ENCODE measurements at regions not wholly inside any gene's neighbourhood (a gene's known extent, or its start where the extent isn't known, plus 50 kb on each side); places are given as distances from the start of the nearest gene placed in this dataset.
"Not testable (repeated sequence)": the region's sequence is repeated elsewhere in the genome, so short reads cannot be mapped to it uniquely, and the experiment has no call there.

DNA sequence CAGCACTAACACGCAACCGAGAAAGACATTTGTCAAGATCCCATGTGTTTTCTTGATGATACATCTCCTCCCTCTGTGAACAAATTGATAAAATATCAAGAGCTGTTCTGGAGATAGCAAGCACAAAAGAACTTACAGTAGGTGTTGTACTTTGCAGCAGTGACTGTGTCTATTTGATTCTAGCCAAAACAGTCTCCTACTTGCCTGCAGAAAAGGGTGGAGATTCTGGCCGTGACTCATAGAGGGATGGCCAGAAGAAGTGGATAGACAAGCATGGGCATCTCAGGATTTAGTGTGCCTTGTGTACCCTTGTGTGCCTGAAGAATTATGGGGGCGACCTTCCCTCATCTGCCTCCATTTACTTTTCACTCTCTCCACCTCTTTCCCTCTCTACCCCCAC, 458.4 kb upstream of the LRRC7 start:
- Histone ChIP-seq H3K9me3 (ENCODE audit: low read length) (no peaks in the 10 kb centered on the region), H3K9me2 (ENCODE audit: insufficient read depth, low read length) (no peaks in the 10 kb centered on the region), H3K27ac (ENCODE audit: low read length) (no peak overlapping the region), H3K27me3 (ENCODE audit: insufficient read depth, low read depth, low read length) (no peaks in the 10 kb centered on the region), H3K79me2 (replicated peaks; ENCODE audit: insufficient read depth, low read length) (no peaks in the 10 kb centered on the region), H3K4me3 (ENCODE audit: low read length) (no peak overlapping the region), H3K36me3 (ENCODE audit: insufficient read depth, low read length) (no peaks in the 10 kb centered on the region), H3K9ac (ENCODE audit: low read length) (no peak overlapping the region), H2AFZ (ENCODE audit: low read depth, low read length) (no peak overlapping the region), H4K20me1 (ENCODE audit: insufficient read depth) (no peaks in the 10 kb centered on the region), H3F3A (ENCODE audit: insufficient read depth, low read length, poor library complexity, severe bottlenecking) (no peaks in the 10 kb centered on the region), H3K4me2 (ENCODE audit: low read length) (no peak overlapping the region)
- TF ChIP-seq POLR2AphosphoS5 (IDR thresholded peaks at IDR 0.05) (no peak), EP300 (conservative IDR thresholded peaks at IDR 0.05; ENCODE audit: poor library complexity, severe bottlenecking) (no peak), TAF1 (IDR thresholded peaks at IDR 0.05; ENCODE audit: low read depth) (no peak), SMC3 (conservative IDR thresholded peaks at IDR 0.05; ENCODE audit: poor library complexity) (no peak), EZH2 (IDR thresholded peaks at IDR 0.05; ENCODE audit: borderline replicate concordance, insufficient read depth, low read length, poor library complexity, severe bottlenecking) (no peak), MXI1 (conservative IDR thresholded peaks at IDR 0.05; ENCODE audit: poor library complexity, severe bottlenecking) (no peak), RAD21 (conservative IDR thresholded peaks at IDR 0.05) (no peak), CTCF (IDR thresholded peaks at IDR 0.05; ENCODE audit: poor library complexity, severe bottlenecking) (no peak)
- TF ChIP-seq, protein P1, sequence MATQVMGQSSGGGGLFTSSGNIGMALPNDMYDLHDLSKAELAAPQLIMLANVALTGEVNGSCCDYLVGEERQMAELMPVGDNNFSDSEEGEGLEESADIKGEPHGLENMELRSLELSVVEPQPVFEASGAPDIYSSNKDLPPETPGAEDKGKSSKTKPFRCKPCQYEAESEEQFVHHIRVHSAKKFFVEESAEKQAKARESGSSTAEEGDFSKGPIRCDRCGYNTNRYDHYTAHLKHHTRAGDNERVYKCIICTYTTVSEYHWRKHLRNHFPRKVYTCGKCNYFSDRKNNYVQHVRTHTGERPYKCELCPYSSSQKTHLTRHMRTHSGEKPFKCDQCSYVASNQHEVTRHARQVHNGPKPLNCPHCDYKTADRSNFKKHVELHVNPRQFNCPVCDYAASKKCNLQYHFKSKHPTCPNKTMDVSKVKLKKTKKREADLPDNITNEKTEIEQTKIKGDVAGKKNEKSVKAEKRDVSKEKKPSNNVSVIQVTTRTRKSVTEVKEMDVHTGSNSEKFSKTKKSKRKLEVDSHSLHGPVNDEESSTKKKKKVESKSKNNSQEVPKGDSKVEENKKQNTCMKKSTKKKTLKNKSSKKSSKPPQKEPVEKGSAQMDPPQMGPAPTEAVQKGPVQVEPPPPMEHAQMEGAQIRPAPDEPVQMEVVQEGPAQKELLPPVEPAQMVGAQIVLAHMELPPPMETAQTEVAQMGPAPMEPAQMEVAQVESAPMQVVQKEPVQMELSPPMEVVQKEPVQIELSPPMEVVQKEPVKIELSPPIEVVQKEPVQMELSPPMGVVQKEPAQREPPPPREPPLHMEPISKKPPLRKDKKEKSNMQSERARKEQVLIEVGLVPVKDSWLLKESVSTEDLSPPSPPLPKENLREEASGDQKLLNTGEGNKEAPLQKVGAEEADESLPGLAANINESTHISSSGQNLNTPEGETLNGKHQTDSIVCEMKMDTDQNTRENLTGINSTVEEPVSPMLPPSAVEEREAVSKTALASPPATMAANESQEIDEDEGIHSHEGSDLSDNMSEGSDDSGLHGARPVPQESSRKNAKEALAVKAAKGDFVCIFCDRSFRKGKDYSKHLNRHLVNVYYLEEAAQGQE (IDR thresholded peaks at IDR 0.05; ENCODE audit: borderline replicate concordance): no peak

DNA sequence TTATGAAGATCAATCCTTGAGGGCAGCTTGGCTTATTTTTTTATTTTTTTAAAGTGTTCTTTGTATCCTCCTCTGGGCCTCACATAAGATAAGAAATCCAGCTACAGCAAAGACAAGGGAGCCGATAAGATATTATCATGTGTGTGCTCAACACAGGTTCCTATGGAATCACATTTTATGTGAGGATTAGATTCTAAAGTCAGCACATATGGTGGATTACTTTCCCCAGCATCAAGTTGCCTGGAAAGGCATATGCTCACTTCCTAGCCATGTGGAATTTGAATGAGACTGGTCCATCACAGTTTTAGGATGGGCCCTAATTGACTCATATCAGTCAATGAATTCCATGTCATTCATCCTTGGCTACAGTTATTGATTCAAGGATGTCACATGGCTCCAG, 456.9 kb upstream of the LRRC7 start:
- H3K27ac ChIP-seq (ENCODE audit: low read length): no peak overlapping the region
- H3K4me2 ChIP-seq (ENCODE audit: low read length): no peak overlapping the region
- TF ChIP-seq EP300 (conservative IDR thresholded peaks at IDR 0.05; ENCODE audit: poor library complexity, severe bottlenecking) (no peak), POLR2AphosphoS5 (IDR thresholded peaks at IDR 0.05) (no peak), RAD21 (conservative IDR thresholded peaks at IDR 0.05) (no peak), MXI1 (conservative IDR thresholded peaks at IDR 0.05; ENCODE audit: poor library complexity, severe bottlenecking) (no peak), SMC3 (conservative IDR thresholded peaks at IDR 0.05; ENCODE audit: poor library complexity) (no peak), EZH2 (IDR thresholded peaks at IDR 0.05; ENCODE audit: borderline replicate concordance, insufficient read depth, low read length, poor library complexity, severe bottlenecking) (no peak), CTCF (IDR thresholded peaks at IDR 0.05; ENCODE audit: poor library complexity, severe bottlenecking) (no peak), TAF1 (IDR thresholded peaks at IDR 0.05; ENCODE audit: low read depth) (no peak)
- TF ChIP-seq, protein P1 (IDR thresholded peaks at IDR 0.05; ENCODE audit: borderline replicate concordance): no peak
- H3K9me3 ChIP-seq (ENCODE audit: low read length): no peaks in the 10 kb centered on the region
- H4K20me1 ChIP-seq (ENCODE audit: insufficient read depth): no peaks in the 10 kb centered on the region
- no peaks in the 10 kb centered on the region for H3F3A ChIP-seq (ENCODE audit: insufficient read depth, low read length, poor library complexity, severe bottlenecking)
- no peaks in the 10 kb centered on the region for H3K79me2 ChIP-seq (replicated peaks; ENCODE audit: insufficient read depth, low read length)
- H2AFZ ChIP-seq (ENCODE audit: low read depth, low read length): no peak overlapping the region
- H3K4me3 ChIP-seq (ENCODE audit: low read length): no peak overlapping the region
- no peaks in the 10 kb centered on the region for H3K27me3 ChIP-seq (ENCODE audit: insufficient read depth, low read depth, low read length)
- H3K9me2 ChIP-seq (ENCODE audit: insufficient read depth, low read length): no peaks in the 10 kb centered on the region
- H3K9ac ChIP-seq (ENCODE audit: low read length): no peak overlapping the region
- H3K36me3 ChIP-seq (ENCODE audit: insufficient read depth, low read length): no peaks in the 10 kb centered on the region

- not testable (repeated sequence) for H3K36me3 ChIP-seq (ENCODE audit: insufficient read depth, low read length); H3K9me2 ChIP-seq (ENCODE audit: insufficient read depth, low read length); H3K9ac ChIP-seq (ENCODE audit: low read length); H3F3A ChIP-seq (ENCODE audit: insufficient read depth, low read length, poor library complexity, severe bottlenecking); H3K9me3 ChIP-seq (ENCODE audit: low read length); H3K27ac ChIP-seq (ENCODE audit: low read length); H4K20me1 ChIP-seq (ENCODE audit: insufficient read depth); H2AFZ ChIP-seq (ENCODE audit: low read depth, low read length); H3K4me2 ChIP-seq (ENCODE audit: low read length); H3K79me2 ChIP-seq (replicated peaks; ENCODE audit: insufficient read depth, low read length); H3K27me3 ChIP-seq (ENCODE audit: insufficient read depth, low read depth, low read length); H3K4me3 ChIP-seq (ENCODE audit: low read length)
These were observed 447.5 kb upstream of the LRRC7 start for GRCh38 chr1:69120126-69120741.
